SIG-M5 treated with dmso at 0.1 percent for 504 hours (cell line): ENCODE measurements at regions not wholly inside any gene's neighbourhood (a gene's known extent, or its start where the extent isn't known, plus 50 kb on each side); places are given as distances from the start of the nearest gene placed in this dataset.

Source experiments
- DNase-seq: peaks from one replicate; lab custom pipeline; 2025; ENCODE audit not compliant: unreplicated experiment; lab: John Stamatoyannopoulos, UW

GRCh38 chr3:103047640-103048039 lies 612.8 kb downstream of the ZPLD1 start:
- DNase-seq = no peak

- peak; percentile 18 for DNase-seq
Measured at GRCh38 chr3:103048068-103048722, 613.4 kb downstream of the ZPLD1 start.

- peak; percentile 13 for DNase-seq
Measured at GRCh38 chr3:103052236-103052830, 617.5 kb downstream of the ZPLD1 start.

- no peak for DNase-seq
Measured at GRCh38 chr3:103055021-103055520, 620.3 kb downstream of the ZPLD1 start.

GRCh38 chr3:103056542-103056941 lies 621.7 kb downstream of the ZPLD1 start:
- DNase-seq = no peak

- no peak for DNase-seq
Measured at GRCh38 chr3:103057003-103057402, 622.2 kb downstream of the ZPLD1 start.

- no peak for DNase-seq
Measured at GRCh38 chr3:103057487-103057886, 622.7 kb downstream of the ZPLD1 start.

GRCh38 chr3:103059432-103059831 lies 624.6 kb downstream of the ZPLD1 start:
- DNase-seq = no peak

GRCh38 chr3:103060242-103060641 lies 625.4 kb downstream of the ZPLD1 start:
- no peak for DNase-seq

GRCh38 chr3:103067963-103068362 lies 633.1 kb downstream of the ZPLD1 start:
- DNase-seq = no peak

GRCh38 chr3:103075282-103075681 lies 640.5 kb downstream of the ZPLD1 start:
- no peak for DNase-seq

- no peak for DNase-seq
Measured at GRCh38 chr3:103077910-103078309, 643.1 kb downstream of the ZPLD1 start.

- DNase-seq = no peak
Measured at GRCh38 chr3:103082501-103082900, 647.7 kb downstream of the ZPLD1 start.

GRCh38 chr3:103083848-103084631 lies 649.2 kb downstream of the ZPLD1 start:
- no peak for DNase-seq

GRCh38 chr3:103085465-103085864 lies 650.6 kb downstream of the ZPLD1 start:
- DNase-seq = no peak

GRCh38 chr3:103089758-103090157 lies 654.9 kb downstream of the ZPLD1 start:
- DNase-seq = no peak

GRCh38 chr3:103105206-103105605 lies 670.4 kb downstream of the ZPLD1 start:
- no peak for DNase-seq

GRCh38 chr3:103112273-103112672 lies 677.5 kb downstream of the ZPLD1 start:
- no peak for DNase-seq

GRCh38 chr3:103126115-103126514 lies 691.3 kb downstream of the ZPLD1 start:
- DNase-seq = no peak

- no peak for DNase-seq
Measured at GRCh38 chr3:103127098-103127630, 692.3 kb downstream of the ZPLD1 start.

GRCh38 chr3:103127737-103128136 lies 692.9 kb downstream of the ZPLD1 start:
- peak; percentile 17 for DNase-seq
